ENCODE measurements at regions not wholly inside any gene's neighbourhood (a gene's known extent, or its start where the extent isn't known, plus 50 kb on each side); places are given as distances from the start of the nearest gene placed in this dataset.
"Not testable (repeated sequence)": the region's sequence is repeated elsewhere in the genome, so short reads cannot be mapped to it uniquely, and the experiment has no call there.

DNA sequence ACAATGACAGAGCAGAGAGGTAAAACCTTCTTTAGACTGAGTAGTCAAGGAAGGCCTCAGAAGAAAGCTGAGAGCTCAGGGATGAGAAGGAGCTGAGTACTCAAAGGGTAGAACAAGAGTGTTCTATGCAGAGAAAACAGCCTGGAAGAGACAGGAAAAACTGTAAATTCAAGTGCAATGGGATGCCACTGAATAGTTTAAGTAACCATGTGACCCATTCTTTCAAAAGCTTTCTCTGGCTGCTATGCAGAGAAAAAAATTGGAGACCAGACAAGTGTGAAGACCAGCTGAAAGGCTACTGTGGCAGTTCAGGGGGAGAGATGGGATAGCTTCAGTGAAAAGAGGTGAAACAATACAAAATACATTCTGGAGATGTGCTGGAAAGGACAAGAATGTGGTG lies 61.3 kb upstream of the RNF38 start:
- TF ChIP-seq, protein P1, sequence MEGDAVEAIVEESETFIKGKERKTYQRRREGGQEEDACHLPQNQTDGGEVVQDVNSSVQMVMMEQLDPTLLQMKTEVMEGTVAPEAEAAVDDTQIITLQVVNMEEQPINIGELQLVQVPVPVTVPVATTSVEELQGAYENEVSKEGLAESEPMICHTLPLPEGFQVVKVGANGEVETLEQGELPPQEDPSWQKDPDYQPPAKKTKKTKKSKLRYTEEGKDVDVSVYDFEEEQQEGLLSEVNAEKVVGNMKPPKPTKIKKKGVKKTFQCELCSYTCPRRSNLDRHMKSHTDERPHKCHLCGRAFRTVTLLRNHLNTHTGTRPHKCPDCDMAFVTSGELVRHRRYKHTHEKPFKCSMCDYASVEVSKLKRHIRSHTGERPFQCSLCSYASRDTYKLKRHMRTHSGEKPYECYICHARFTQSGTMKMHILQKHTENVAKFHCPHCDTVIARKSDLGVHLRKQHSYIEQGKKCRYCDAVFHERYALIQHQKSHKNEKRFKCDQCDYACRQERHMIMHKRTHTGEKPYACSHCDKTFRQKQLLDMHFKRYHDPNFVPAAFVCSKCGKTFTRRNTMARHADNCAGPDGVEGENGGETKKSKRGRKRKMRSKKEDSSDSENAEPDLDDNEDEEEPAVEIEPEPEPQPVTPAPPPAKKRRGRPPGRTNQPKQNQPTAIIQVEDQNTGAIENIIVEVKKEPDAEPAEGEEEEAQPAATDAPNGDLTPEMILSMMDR (IDR thresholded peaks at IDR 0.05; ENCODE audit: control extremely low read depth, extremely low read depth), result no peak
- peak overlapping the region in 1 of 2 donors; percentile 23 for H3K9ac ChIP-seq (ENCODE audit: insufficient read depth in 1 of 2, low read length in 2 of 2)
- H3K36me3 ChIP-seq (ENCODE audit: control insufficient read depth in 4 of 4, insufficient read depth in 4 of 4, low read length in 4 of 4), result peaks cover 0 to 6% (median 2%) of the 10 kb centered on the region in 4 donors
- H3K4me3 ChIP-seq, result no peak overlapping the region
- H3K27me3 ChIP-seq (ENCODE audit: control insufficient read depth in 3 of 3, insufficient read depth in 3 of 3, low read length in 2 of 3), result no peaks in the 10 kb centered on the region
- no peak overlapping the region for H3K27ac ChIP-seq (ENCODE audit: low read depth in 1 of 2, low read length in 1 of 2)
- H3K4me1 ChIP-seq (ENCODE audit: control insufficient read depth in 5 of 5, insufficient read depth in 5 of 5, low read length in 5 of 5), result peaks cover 0 to 14% (median 1%) of the 10 kb centered on the region in 5 donors
- DNase-seq (peak in 1 of 3 donors; percentile 36), ATAC-seq (ENCODE audit: insufficient read depth, low FRiP score) (no peak)
- H3K9me3 ChIP-seq (ENCODE audit: control insufficient read depth in 4 of 4, insufficient read depth in 3 of 4, low read length in 3 of 4), result no peaks in the 10 kb centered on the region

DNA sequence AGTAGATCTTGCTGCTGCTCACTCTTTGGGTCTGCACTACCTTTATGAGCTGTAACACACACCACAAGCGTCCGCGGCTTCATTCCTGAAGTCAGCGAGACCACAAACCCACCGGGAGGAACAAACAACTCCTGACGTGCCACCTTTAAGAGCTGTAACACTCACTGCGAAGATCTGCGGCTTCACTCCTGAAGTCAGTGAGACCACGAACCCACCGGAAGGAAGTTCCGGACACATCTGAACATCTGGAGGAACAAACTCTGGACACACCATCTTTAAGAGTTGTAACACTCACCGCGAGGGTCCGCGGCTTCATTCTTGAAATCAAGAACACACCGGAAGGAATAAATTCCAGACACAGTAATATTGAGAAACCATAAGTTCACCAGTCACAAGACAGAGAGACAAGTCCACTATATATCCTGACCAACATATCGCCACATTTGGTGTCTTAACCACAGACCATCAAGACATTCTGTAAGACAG lies 58.4 kb upstream of the RNF38 start:
- H3K9me3 ChIP-seq (ENCODE audit: control insufficient read depth in 4 of 4, insufficient read depth in 3 of 4, low read length in 3 of 4); H3K36me3 ChIP-seq (ENCODE audit: control insufficient read depth in 4 of 4, insufficient read depth in 4 of 4, low read length in 4 of 4); H3K4me3 ChIP-seq; ATAC-seq (ENCODE audit: insufficient read depth, low FRiP score); H3K27ac ChIP-seq (ENCODE audit: low read depth in 1 of 2, low read length in 1 of 2); DNase-seq; H3K9ac ChIP-seq (ENCODE audit: insufficient read depth in 1 of 2, low read length in 2 of 2); H3K27me3 ChIP-seq (ENCODE audit: control insufficient read depth in 3 of 3, insufficient read depth in 3 of 3, low read length in 2 of 3): not testable (repeated sequence)
- WGBS, 2 donors, result 36 to 64% methylated on average over 17 of the region's 17 CpGs
- H3K4me1 ChIP-seq (ENCODE audit: control insufficient read depth in 5 of 5, insufficient read depth in 5 of 5, low read length in 5 of 5), result peaks cover 0 to 14% (median 1%) of the 10 kb centered on the region in 5 donors

DNA sequence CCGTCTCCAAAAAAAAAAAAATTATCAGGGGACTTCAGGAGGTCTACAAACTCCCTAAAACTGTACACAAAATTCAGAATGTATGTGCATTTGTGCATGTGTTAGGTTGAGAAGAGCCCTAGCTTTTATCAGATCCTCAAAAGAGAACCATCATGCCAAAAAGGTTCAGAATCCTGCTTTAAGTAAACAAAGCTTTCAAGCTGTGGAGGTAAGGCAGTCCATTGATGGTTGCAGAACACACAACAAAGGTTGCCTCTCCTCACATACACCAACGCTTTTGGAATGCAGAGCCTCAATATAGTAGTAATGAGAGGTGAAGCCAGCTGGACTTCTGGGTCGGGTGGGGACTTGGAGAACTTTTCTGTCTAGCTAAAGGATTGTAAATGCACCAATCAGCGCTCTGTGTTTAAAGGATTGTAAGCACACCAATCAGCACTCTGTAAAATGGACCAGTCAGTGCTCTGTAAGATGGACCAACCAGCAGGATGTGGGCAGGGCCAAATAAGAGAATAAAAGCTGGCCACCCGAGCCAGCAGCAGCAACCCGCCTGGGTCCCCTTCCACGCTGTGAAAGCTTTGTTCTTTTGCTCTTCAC lies 57.9 kb upstream of the RNF38 start:
- Histone ChIP-seq H3K27me3 (ENCODE audit: control insufficient read depth in 3 of 3, insufficient read depth in 3 of 3, low read length in 2 of 3) (no peaks in the 10 kb centered on the region), H3K9me3 (ENCODE audit: control insufficient read depth in 4 of 4, insufficient read depth in 3 of 4, low read length in 3 of 4) (no peaks in the 10 kb centered on the region), H3K27ac (ENCODE audit: low read depth in 1 of 2, low read length in 1 of 2) (no peak overlapping the region), H3K4me1 (ENCODE audit: control insufficient read depth in 5 of 5, insufficient read depth in 5 of 5, low read length in 5 of 5) (peaks cover 0 to 14% (median 1%) of the 10 kb centered on the region in 5 donors), H3K9ac (ENCODE audit: insufficient read depth in 1 of 2, low read length in 2 of 2) (no peak overlapping the region), H3K36me3 (ENCODE audit: control insufficient read depth in 4 of 4, insufficient read depth in 4 of 4, low read length in 4 of 4) (peaks cover 0 to 8% (median 2%) of the 10 kb centered on the region in 4 donors), H3K4me3 (no peak overlapping the region)
- 65 to 75% methylated on average over 7 of the region's 7 CpGs for WGBS, 2 donors
- TF ChIP-seq, protein P1 (IDR thresholded peaks at IDR 0.05; ENCODE audit: control extremely low read depth, extremely low read depth), result no peak
- ATAC-seq (ENCODE audit: insufficient read depth, low FRiP score) (no peak), DNase-seq (no peak)

DNA sequence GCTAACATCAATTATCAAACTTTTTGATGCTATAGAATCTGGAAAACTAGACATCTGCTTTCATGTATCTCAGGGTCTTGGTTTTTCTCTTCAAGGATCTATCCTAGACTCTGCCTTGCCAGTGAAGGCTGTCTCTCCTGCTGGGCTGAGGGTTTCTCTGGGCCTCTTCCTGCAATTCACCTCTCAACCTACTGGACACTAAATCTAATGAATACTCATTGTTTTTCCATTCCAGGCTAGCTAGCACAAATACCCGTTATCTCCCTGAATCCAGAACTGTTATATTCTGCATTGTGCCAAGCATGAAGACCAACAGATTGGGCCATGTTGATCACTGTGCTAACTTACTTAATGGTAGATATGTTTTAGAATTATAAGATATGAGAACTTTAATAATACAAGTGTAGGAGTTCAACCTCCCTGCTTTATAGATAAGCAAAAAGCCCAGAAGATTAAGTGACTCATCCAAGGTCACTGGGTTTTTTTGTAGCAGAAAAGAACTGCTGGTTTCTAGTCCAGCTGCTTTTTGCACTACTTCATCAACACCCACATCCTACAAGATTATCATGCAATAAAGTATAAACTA lies 56.5 kb upstream of the RNF38 start:
- no peak overlapping the region for H3K4me3 ChIP-seq
- peaks cover 0 to 6% (median 1%) of the 10 kb centered on the region in 5 donors for H3K4me1 ChIP-seq (ENCODE audit: control insufficient read depth in 5 of 5, insufficient read depth in 5 of 5, low read length in 5 of 5)
- H3K27ac ChIP-seq (ENCODE audit: low read depth in 1 of 2, low read length in 1 of 2), result no peak overlapping the region
- H3K9ac ChIP-seq (ENCODE audit: insufficient read depth in 1 of 2, low read length in 2 of 2), result no peak overlapping the region
- WGBS, 2 donors, result 84 to 86% methylated on average over 1 of the region's 1 CpG
- H3K9me3 ChIP-seq (ENCODE audit: control insufficient read depth in 4 of 4, insufficient read depth in 3 of 4, low read length in 3 of 4), result no peaks in the 10 kb centered on the region
- no peak for DNase-seq
- no peak for ATAC-seq (ENCODE audit: insufficient read depth, low FRiP score)
- no peaks in the 10 kb centered on the region for H3K27me3 ChIP-seq (ENCODE audit: control insufficient read depth in 3 of 3, insufficient read depth in 3 of 3, low read length in 2 of 3)
- H3K36me3 ChIP-seq (ENCODE audit: control insufficient read depth in 4 of 4, insufficient read depth in 4 of 4, low read length in 4 of 4), result peaks cover 0 to 8% (median 4%) of the 10 kb centered on the region in 4 donors
- TF ChIP-seq, protein P1 (IDR thresholded peaks at IDR 0.05; ENCODE audit: control extremely low read depth, extremely low read depth), result no peak

All from lung (tissue), 11 donors.